NCI-H146 (cell line): ENCODE measurements at regions not wholly inside any gene's neighbourhood (a gene's known extent, or its start where the extent isn't known, plus 50 kb on each side); places are given as distances from the start of the nearest gene placed in this dataset.

Experiments used
- DNase-seq: peaks from one replicate; lab custom pipeline; 2025; lab: John Stamatoyannopoulos, UW

DNA sequence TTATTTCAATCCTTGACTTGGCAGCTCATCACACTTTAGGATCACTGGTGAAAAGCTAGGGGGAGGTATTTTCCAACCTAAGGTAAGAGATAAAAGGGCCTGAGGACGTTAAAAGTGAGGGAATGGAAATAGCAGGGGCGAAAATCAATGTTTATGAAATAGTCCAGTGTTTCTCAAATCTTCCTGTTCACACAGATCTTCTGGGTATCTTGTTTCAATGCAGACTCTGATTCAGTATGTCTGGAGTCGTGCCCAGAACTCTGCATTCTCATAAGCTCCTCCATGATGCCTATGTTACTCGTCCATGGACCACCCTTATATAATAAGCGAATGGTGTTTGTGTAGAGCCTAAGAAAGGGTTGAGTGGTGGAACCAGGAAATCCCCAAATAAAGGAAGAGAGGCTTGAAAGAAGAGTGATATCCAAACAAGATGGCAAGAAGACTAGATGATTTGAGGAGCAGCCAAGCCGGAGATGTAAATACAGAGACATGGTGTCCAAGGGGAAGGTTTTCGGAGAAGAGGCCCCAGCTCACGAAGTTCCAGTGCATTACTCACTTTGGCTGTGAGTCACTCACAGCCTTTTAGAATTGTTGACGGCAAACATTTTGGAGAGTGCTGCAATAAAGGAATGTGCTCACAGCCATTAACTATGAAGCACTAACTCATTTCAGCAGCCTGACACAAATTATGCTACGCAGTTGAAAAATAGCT lies 215.6 kb upstream of the PPARGC1A start:
- no peak for DNase-seq

DNA sequence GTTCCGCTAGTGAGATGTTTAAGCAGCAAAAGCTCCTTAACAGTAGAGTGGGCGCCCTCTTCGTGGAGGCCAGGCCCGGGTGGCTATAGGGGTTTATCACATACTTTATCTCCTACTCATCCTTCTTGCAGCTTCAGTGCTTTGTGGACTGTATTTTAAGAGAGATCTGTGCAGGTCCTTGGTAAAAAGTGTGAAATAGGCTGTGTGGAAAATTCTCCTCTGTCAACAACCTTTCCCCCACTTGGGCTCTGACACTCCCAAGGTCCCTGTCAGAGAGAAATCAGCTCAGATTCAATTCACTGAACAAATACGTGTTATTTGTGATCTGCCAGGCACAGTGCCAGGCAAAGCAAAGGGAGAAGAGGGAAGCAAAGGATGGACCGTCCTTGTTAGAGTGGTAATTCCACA lies 214.3 kb upstream of the PPARGC1A start:
- no peak for DNase-seq

DNA sequence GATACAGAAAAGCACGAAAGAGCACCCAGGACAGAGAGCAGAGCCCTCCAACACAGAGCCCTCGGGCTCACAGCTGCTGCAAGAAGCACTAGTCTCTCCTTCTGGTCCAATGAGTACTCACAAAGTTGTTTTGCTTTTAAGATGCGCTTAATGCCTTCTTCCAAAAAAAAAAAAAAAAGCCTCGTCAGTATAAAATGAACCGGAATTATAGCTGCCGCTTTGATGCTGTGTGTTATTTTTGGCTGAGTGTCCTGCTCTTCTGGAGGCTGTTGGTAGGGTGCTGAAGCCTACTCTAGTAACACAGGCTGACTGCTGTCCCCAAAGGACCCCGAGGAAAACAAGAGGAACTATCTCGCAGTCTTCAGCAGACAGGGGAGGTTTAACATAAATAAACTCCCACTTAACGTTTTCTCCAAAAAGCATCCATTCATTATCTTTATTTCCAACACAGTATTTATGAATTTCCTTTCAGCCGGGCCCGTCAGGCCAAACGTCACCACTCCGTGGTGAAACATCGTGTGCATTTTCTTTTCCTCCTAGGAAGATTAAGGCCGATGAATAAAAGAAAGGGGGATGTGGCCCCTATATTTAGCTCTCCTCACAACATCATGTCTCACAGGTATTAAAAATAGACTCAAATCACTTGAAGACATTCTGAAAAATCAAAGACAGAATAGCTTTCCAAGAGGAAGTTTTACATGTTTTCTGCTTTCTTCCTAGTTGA lies 213.7 kb upstream of the PPARGC1A start:
- no peak for DNase-seq

DNA sequence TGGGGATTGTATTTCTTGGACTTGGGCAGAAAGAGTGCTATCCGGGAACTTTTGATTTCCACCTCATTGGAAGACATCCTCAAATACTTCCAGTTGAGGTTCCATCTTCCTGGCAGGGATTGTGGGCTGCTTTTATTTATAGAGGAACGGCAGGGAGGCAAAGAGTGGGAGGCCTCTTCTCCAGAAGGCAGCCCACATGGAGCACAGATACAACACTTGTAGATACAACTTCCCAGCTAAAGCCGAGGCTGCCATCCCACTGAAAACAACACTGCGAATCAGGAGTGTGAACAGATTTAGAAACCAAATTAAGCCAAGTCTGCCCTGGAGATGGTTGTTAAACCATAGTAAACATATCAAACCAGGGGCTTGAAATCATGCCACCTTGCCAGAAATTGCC lies 212.8 kb upstream of the PPARGC1A start:
- DNase-seq = no peak

DNA sequence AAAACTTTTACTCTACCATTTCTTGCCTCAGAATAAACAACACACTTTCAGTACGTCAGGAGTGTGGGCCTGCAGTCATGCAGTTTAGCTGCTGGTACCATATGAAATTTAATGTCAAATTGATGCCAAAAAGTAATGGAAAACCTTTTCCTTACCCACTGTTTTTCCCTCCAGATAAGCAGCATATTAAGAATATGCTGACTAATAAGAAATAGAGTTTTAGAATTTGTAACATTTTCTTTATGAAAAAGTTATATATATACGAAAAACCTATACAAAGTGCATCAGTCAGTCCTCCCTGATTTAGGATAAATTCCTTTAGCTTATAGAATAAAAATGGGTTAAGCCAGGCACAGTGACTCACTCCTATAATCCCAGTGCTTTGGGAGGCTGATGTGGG lies 206.8 kb upstream of the PPARGC1A start:
- no peak for DNase-seq

DNA sequence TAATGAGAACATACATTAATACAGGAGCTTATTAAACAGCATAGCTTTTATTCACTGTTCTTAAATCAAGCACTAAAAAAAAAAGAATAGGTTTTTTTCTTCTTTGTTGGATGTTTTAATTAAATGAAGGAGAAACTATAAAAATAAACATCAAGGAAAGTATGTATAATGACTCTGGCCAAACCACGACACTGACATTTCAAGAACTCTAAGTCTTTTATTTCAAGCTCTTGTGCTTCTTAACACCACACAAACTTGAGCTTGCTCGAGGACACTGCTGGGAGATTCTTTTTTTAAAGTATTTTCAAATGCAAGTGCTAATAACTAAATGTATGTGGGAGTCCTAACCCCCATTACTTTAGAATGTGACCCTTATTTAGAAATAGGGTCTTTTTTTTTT lies 204.9 kb upstream of the PPARGC1A start:
- no peak for DNase-seq

DNA sequence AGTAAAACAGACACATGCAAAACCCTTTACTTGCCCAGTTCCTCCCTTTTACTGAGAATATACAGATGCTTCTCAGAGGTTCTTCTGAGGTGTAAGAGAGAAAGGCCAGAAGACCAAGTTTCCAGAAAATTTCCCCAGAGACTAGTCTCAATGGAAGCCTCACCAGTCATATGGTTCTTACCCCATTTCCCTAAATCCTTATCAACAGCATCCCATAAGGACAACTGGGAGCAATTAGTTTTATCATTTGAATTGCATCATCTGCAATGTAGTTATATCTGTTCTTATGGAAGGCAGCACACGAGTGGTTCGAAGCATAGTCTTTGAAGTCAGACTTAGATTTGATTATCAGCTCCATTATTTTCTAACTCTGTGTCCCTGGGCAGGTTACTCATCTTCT lies 203.6 kb upstream of the PPARGC1A start:
- DNase-seq = no peak

DNA sequence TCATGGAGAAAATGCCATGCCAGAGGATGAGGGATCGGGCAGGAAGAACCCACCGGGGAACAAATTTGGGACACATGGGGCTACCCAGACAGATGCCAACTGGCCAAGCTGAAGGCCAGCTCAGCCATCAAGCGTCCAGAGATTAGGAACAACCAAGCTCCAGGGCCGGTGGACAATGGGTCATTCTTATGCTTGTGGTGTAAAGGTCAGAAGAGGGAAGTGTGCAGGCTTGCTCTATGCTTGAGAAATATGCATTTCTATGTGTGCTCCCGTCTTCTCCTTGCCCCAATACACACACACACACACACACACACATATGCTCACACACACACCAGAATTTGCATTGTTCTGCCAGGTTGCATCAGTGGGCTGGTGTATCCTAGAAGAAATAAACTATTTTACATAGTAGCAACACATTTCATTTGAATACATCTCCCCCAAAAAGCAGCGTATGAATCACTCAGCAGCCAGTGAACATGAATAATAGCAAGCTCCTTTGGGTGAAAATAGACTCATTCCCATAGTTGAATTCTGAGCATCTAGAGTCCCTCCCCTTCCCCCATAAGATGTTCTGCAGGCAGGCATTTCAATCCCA lies 201.9 kb upstream of the PPARGC1A start:
- DNase-seq = no peak

DNA sequence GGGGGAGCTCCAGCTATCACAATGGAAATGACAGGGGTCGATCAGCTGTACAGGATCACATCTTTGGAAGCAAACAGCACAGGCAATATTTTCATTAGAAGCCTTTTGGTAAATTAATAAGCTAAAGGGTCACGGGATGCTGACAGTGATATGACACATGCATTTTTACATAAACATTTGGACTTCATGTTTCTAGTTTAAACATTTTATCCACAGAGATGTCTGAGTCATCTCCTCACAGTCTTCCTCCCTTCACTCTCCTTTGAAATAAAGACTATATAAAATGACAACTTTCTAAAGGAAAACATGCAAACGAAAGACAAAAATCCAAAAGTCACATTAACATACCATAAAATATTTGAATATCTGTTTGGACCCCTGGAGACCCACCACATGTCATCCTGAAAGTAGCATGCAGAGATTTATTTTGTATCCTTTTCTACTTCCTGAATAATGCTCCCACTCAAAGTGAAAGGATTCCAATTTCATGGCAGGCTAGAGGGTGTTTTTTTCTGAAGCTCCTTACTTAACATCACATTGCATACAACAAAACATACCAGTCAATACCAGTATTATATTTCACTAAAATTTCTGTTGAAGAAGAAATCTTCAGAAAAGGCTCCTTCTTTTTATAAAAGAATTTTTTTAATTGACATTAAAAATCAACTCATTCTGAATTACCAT lies 200.1 kb upstream of the PPARGC1A start:
- DNase-seq = no peak

DNA sequence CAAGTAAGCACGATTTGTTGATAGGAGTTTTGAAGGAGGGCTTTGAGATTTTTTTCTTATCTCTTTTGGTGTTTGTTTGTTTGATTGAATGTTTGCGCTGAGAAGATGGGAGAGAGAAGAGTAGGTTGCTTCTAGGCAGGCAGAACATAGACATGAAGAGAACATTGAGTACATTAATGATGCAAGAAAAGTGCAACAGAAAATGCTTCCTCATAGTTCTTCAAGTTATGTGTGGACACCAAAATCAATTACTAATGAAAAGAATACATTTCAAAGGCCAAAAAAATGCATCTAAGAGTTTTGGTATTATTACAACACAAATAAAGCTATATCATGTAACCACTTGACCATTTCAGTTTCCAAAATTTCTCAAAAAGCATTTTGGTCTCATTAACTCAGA lies 191.0 kb upstream of the PPARGC1A start:
- no peak for DNase-seq

DNA sequence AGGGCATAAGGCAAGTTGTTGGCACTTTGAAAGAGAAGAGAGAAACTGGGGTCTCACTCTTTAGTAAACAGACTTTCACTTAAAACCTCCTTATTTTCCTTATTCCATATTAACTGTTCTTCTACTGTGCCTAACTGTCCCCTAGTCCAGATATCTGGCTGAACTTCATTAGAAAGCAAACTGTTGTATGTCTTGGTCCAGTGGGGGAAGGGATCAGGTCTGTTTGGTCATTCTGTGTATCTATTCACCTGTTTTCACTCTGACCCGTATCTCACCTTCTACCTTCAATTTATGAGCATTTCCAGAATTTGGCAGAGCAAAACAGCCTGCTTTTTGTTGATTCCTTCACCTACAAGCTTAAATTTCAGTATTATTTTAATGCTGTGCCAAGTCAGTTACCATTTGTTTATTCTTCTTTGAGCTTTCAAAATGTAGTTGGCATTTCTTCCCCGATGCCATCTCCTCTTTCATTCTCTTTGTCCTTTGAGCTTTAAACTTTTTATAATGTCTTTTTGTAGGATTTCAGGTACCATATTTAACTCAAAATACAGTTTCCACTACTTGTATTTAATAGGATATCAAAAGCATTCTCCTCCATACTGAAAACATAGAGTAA lies 188.6 kb upstream of the PPARGC1A start:
- DNase-seq = no peak

DNA sequence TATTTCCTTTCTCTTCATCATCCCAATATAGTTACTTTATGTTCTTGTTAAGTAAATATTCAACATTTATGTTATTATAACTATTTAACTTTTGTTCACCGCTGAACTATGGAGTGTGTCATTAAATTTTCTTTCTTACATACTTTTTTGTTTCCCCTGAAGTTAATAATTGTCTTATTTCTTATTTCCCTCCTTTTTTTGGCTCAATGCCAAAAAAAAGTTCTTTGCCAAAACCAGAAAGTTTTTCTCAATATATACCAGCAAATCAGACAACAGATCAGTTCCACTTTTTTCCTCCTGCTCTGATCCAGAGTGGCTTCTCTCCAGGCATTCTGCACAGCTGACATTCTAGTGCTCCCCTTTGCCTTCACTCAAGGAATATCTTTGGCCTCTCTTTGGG lies 187.0 kb upstream of the PPARGC1A start:
- DNase-seq = no peak

DNA sequence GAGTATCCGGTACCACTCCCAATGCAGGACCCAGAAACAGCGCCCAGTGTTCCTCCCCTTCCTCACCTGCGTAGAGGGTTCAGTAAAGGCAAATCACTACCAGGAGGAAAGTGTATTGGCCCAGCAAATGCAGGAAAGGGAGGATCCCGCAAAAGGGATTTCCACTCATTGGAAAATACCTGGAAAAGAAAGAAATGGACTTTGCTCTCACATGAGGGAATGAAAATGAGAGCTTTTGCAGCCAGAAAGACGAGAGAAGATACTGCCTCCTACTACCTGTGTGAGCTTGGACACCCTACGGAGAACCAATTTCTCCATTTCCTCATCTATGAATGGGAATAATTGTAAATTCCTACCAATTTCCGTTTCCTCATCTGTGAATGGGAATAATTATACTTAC lies 184.1 kb upstream of the PPARGC1A start:
- no peak for DNase-seq

DNA sequence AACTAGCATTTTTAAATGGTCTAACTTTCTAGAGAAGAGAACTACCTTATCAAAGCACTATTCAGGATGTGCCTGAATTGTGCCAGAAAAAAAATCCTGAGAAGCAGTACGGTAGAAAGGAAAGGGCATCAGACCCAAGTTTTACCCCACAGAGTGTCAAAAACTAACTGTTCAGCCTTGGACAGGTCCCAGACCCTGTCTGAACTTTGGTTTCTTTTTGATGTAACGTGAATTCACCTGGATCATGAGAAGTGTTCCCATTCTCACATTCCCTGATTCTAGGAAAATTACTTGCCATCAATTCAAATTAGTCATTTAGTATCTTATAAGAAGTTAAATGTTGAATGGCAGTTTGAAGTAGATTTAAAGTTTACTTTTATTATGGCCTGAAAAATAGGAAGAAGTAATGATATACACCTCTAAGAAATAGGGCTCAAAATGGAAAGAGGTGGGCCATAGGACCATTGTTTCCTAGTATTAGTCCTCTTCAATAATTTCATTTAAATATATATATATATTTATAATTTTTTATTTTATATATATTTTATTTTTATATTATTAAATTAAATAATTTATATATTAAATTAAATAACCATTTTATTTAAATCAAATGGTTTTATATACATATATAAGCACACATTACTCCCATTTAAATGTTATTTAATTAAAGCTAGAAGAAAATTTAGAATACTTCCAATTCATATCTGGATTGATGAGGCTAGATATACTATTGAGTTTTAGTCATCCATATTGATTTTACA lies 181.9 kb upstream of the PPARGC1A start:
- no peak for DNase-seq

DNA sequence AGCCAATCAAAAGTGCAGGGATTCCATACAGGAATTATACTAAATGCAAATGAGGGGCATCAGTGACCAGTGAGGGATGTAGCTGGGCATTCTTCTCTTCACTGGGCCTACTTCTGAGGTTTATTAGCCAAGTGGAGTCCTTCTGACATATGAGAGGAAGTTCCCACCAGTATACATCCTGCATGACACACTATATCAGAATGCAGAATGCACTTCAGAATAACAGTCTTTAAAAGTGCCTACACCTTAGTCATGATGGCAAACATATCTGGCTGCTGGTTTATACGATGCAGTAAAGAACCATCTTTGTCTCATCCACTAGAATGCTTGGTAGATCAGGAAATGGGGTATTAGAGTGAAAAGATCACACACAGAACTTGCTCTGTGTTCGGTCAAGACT lies 180.3 kb upstream of the PPARGC1A start:
- no peak for DNase-seq

DNA sequence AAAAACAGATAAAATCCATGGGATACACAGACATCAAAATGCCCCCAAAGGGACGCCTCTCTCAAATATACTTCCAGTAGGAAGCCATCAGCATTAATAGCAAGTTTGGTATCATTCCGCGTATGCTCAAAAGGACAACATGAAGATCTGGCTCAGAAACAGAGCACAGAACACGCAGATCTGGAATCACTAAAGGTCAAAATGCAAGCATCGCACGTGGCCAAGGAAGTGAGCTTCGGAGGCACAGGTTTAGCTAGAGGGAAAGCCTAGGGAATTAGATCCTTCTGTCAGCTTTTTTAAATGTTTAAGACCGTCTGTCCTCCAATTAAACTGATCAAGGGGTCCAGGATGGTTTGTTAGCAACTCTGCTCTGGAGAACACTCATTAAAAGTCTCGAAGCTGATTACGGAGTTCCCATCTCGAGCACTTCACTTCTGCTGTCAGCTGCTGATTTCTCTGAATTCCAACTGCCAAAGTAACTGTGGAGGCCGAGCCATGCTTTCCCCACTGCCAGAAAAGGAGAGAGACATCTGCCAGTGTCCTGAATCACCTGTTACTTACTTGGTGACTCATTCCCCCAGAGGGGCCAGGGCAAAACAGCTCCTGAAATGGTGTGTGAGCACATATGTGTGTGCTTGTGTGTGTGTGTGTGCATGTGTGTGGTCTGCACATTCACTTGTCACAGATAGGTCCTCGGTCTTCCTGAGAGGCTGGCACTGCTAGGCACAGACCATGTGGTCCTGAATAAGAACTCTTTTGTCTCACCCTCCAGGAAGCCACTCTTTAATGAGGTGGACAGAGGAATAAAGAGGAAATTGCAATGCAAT lies 177.7 kb upstream of the PPARGC1A start:
- no peak for DNase-seq

DNA sequence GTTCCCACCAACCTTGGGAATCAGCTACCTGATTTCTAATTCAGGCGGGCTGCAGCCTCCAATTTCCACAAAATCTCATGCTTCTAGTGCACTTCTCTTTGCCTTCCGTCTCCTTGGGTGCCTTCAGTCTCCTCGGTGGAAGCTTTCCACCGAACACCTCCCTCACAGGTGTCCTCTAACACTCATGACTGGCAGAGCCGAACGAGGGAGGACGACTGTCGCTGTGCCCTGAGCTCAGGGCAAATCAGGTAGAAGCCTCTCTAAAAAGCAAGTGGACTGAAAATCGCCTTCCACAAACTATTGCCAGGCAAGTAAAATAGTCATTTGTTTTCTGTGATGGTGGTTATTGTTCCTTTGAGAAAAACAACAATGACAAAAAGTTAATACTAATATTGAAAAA lies 176.1 kb upstream of the PPARGC1A start:
- no peak for DNase-seq

DNA sequence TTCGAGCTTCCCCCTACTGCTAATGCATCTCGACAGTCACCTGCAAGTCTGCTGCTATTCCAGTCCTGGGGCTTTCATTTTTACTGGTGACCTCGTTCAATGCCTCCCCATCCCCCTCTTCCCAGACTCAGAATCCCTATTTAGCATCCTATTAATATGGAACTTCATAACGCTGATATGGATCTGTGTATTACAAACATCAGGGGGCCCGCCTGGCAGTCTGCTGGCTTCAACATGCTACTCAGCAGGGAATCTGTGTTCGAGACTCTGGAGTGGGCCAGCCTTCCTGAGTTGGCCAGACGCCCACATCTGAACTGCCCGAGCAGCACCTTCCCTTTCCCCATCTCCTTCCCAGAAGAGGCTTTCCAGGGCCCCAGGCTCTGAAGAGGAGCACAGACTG lies 173.9 kb upstream of the PPARGC1A start:
- DNase-seq = no peak

DNA sequence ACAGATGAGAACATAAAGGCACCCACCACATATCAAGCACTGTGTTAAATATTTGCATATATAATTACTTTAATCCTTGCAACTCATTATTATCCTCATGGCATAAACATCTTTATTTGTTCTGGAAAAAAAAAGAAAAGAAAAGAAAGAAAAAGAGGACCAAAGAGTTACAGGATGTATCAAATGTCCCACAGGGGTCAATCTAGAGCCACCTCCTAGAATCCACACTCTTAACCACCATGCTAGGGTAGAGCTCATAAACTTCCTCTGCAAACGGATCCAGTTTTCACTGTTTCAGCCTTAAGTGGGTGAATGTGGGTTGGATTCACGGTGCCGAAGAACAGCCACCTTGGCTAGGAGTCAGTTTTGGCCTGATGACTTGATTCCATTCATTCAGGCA lies 171.1 kb upstream of the PPARGC1A start:
- DNase-seq = no peak

DNA sequence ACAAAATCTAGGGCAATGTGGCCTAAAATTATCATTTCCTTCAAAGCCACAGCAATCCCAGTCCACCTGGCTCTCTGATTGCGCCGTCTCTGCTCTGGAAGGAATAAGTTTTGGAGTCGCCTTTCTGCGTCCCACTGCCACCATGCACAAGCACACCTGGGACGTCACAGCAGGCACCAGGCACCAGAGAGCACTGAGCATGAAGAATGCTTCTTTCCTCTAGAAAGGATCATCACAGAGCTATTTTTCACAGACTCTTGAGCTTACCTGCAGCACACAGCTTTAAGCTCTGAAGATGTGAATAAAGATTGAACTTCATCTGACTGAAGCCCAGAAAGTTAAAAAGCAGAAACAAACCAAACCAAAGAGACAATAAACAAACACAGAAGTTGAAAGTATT lies 170.0 kb upstream of the PPARGC1A start:
- no peak for DNase-seq
